ENCODE measurements at regions not wholly inside any gene's neighbourhood (a gene's known extent, or its start where the extent isn't known, plus 50 kb on each side); places are given as distances from the start of the nearest gene placed in this dataset.
A peak's percentile ranks its signal among the peaks of the same experiment; 100 is the strongest.
"Not testable (repeated sequence)": the region's sequence is repeated elsewhere in the genome, so short reads cannot be mapped to it uniquely, and the experiment has no call there.

- intact Hi-C loops (cut with DNase I) = no loop called here
- ATAC-seq = no peak
Measured at GRCh38 chr18:75962036-75962572, 532.9 kb downstream of the ZNF516 start.

GRCh38 chr18:75960356-75960755, 532.9 kb upstream of the SMIM21 start:
- DNase-seq (ENCODE audit: missing footprints); intact Hi-C loops (cut with DNase I): not testable (repeated sequence)
- ATAC-seq = peak; percentile 34

More at GRCh38 chr18:75962036-75962572, 532.9 kb downstream of the ZNF516 start:
- no peak for DNase-seq (ENCODE audit: missing footprints)

DNA sequence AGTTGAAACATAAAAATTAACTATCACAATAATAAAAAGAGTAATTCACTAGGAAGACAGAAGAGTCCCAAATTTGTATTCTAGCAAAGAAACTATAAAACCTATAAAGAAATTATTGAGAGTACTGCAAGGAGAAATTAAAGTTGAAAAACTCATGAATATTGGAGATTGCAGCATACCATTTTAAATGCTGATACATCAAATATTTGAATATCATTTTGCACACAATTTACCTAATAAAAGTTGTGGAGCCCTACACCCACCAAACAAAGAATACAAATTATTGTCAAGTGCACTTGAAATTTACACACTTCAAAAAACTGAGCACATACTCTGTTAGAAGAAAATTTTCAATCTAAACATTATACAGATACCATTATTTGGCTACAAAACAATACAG, 531.6 kb upstream of the SMIM21 start:
- ATAC-seq (no peak), DNase-seq (ENCODE audit: missing footprints) (no peak)
- intact Hi-C loops (cut with DNase I) = no loop called here

GRCh38 chr18:75958683-75959082, 531.2 kb upstream of the SMIM21 start:
- DNase-seq (ENCODE audit: missing footprints) (no peak), ATAC-seq (no peak)
- intact Hi-C loops (cut with DNase I) = no loop called here

- ATAC-seq (no peak), DNase-seq (ENCODE audit: missing footprints) (no peak)
- intact Hi-C loops (cut with DNase I) = no loop called here
Measured at GRCh38 chr18:75945265-75945933, 517.9 kb upstream of the SMIM21 start.

GRCh38 chr18:75937306-75937705, 509.8 kb upstream of the SMIM21 start:
- no peak for ATAC-seq
- no peak for DNase-seq (ENCODE audit: missing footprints)
- intact Hi-C loops (cut with DNase I) = no loop called here

- ATAC-seq = no peak
- intact Hi-C loops (cut with DNase I) = no loop called here
- no peak for DNase-seq (ENCODE audit: missing footprints)
Measured at GRCh38 chr18:75936862-75937261, 509.4 kb upstream of the SMIM21 start.

GRCh38 chr18:75931079-75931478, 503.6 kb upstream of the SMIM21 start:
- intact Hi-C loops (cut with DNase I) = no loop called here
- DNase-seq (ENCODE audit: missing footprints) (no peak), ATAC-seq (no peak)

- no peak for ATAC-seq
- intact Hi-C loops (cut with DNase I) = no loop called here
- DNase-seq (ENCODE audit: missing footprints) = no peak
Measured at GRCh38 chr18:75928706-75929105, 501.2 kb upstream of the SMIM21 start.

DNA sequence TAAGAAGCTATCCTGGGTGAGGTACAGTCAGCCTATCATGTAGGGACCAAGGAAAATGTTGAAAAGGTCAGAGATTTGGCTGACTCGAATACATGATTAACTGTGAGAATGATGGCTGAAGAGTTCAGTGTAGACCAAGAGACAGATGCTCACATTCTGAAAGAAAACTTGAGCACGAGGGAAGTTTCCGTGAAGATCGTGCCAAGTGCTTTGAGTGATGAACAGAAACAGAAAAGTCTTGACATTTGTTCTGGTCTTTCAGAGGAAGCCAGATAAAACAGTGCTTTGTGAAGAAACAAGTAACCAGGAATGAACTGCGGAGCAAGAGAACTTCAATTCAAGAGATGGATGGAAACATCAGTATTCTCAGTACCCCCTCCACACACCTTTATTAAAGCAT, 500.3 kb upstream of the SMIM21 start:
- intact Hi-C loops (cut with DNase I) = no loop called here
- no peak for DNase-seq (ENCODE audit: missing footprints)
- no peak for ATAC-seq

DNA sequence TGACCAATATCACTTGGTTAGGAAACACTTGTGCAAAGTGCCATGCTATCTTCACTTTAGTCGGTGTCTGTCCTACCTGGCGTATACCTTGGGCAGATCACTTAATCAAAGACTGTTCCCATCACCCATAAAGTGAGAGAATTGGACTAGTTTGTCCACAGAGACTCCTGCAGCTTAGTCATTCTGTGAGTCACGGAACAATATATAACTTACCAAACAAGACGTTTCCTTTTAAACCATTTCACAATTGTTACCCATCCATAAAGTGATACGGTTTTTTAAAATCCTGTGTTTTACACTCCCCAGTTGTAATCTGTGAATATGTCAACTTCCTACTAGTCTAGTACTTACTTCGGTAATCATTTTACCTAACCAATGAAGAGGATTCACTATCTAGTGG, 499.3 kb upstream of the SMIM21 start:
- ATAC-seq (no peak), DNase-seq (ENCODE audit: missing footprints) (no peak)
- intact Hi-C loops (cut with DNase I) = no loop called here

DNA sequence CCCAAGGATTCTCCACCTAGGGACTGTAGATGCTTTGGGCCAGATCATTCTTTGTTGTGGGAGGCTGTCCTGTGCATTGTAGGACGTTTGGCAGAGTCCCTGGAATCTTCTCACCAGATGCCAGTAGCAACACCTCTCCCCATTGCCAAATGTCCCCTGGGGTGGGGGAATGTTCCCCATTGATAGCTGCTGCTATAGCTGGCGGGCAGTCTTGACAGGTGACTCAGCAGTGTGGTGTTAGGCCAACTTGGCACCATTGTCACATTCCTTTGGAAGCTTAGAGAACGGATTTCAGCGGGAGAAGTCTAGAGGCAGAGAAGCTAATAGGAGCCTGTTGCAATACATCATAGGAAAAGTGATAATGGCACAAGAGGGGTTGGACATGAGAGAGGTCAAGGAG, 495.7 kb upstream of the SMIM21 start:
- DNase-seq (ENCODE audit: missing footprints) = peak; percentile 78
- intact Hi-C loops (cut with DNase I) = loop anchor here (5.0 kb wide), 1 partner anchor 44 kb away; no protein-coding TSS in a partner anchor

DNA sequence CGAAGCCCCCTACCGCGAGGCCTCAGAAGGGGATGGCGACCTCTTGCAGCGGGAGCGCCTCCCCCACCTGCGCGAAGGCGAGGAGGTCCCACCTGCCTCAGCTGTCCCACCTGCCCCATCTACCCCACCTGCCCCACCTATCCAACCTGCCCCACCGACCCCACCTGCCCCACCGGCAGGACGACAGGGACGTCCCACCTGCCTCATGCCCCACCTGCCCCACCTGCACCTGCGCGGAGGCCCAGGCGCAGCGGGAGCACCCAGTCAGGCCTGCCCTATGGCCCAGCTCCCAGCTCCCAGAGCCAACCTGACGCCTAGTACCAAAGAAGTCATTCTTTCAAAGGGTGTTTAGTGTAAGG, 489.1 kb upstream of the SMIM21 start:
- DNase-seq (ENCODE audit: missing footprints) = no peak
- intact Hi-C loops (cut with DNase I) = no loop called here
- no peak for ATAC-seq

More for the DNA sequence above, 495.7 kb upstream of the SMIM21 start:
- peak; percentile 97 for ATAC-seq

DNA sequence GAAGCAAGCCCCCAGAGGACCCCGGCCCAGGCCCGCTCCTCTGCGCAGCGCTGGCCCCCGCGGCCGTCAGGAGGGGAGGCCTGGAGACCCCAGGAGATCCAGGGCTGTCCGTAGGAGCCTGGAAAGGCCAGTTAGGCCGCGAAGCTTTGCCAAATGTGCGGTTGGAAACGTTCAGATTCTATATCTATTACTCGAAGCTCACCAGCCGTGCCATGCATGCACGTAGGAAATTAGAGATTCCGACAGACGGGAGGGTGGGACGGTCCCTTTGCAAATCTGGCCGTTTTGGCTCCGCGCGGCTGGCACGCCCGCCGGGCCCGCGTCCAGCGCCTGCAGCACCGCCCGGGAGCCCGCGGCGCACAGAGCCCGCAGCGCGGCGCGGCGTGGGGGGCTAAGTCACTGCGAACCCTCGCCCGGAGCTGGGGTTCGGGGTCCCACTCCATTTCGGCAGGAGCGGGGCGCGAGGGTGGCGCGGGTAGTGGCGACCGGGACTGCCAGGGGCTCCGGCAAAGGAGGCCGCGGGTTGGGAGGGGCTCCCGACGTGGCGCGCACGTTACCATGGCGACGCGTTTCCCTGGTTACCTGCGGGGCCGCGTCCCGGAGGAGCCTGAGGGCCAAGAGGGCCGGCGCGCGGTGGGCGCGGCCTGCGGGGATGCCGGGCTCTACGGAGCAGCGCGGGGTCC, 488.6 kb upstream of the SMIM21 start:
- peak; percentile 39 for ATAC-seq

GRCh38 chr18:75912829-75913228, 485.3 kb upstream of the SMIM21 start:
- no peak for DNase-seq (ENCODE audit: missing footprints)
- ATAC-seq = no peak
- intact Hi-C loops (cut with DNase I) = no loop called here

More for the DNA sequence above, 488.6 kb upstream of the SMIM21 start:
- intact Hi-C loops (cut with DNase I) = no loop called here
- no peak for DNase-seq (ENCODE audit: missing footprints)

DNA sequence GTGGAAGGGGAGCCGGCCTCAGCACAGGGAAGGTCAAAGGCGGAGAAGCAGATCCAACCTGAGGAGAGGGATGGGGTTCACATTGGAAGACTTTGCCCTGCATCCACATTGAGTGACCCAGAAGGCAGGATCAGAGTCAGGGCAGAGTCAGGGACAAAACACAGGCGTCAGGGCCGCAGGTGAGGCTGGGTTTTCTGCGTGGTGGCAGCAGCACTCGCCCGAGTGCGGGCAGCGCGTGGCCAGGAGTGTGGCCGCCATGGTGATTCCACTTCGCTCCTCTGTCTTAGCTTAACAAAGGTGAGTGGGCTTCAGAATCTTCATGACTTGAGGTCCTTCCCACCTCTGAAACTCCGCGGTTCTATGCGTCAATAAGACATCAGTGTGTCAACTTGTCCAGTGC, 476.9 kb upstream of the SMIM21 start:
- no peak for DNase-seq (ENCODE audit: missing footprints)
- ATAC-seq = no peak
- intact Hi-C loops (cut with DNase I) = no loop called here

DNA sequence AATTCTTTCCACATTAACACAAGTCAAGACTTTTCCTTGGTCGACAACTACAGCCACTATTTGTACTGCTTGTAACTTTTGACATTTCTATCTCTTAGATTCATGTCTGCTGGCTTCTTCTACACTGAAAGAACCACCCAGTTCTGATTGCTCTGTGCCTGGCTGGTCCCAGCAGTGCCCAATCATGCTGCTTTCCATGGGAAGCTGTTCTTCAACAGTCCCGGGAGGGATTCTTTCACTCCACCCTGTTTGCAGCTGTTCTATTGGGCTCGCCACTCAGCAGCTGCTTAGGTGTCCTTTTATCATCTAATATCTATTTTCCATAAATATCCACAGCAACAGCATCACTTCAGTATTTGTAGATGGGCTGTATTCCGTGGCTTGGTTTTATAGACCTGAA, 471.1 kb upstream of the SMIM21 start:
- ATAC-seq (no peak), DNase-seq (ENCODE audit: missing footprints) (no peak)
- intact Hi-C loops (cut with DNase I) = no loop called here

- intact Hi-C loops (cut with DNase I) = no loop called here
- no peak for ATAC-seq
- DNase-seq (ENCODE audit: missing footprints) = no peak
Measured at GRCh38 chr18:75897386-75897785, 469.9 kb upstream of the SMIM21 start.

- ATAC-seq (no peak), DNase-seq (ENCODE audit: missing footprints) (no peak)
- intact Hi-C loops (cut with DNase I) = no loop called here
Measured at GRCh38 chr18:75896865-75897264, 469.4 kb upstream of the SMIM21 start.

- DNase-seq (ENCODE audit: missing footprints) (no peak), ATAC-seq (no peak)
- intact Hi-C loops (cut with DNase I) = no loop called here
Measured at GRCh38 chr18:75895135-75895534, 467.6 kb upstream of the SMIM21 start.
